ENCODE measurements at regions not wholly inside any gene's neighbourhood (a gene's known extent, or its start where the extent isn't known, plus 50 kb on each side); places are given as distances from the start of the nearest gene placed in this dataset.

GRCh38 chr14:30211326-30211725 is 283.7 kb upstream of the PRKD1 start:
- Histone ChIP-seq H3K27ac (ENCODE audit: low read length) (no peak overlapping the region), H3K9me3 (replicated peaks; ENCODE audit: control insufficient read depth, low read depth, low read length) (no peaks in the 10 kb centered on the region), H3K27me3 (ENCODE audit: control insufficient read depth, insufficient read depth, low read length) (no peaks in the 10 kb centered on the region), H3K4me3 (ENCODE audit: low read length) (no peak overlapping the region), H3K4me1 (ENCODE audit: control insufficient read depth, insufficient read depth, low read length) (no peaks in the 10 kb centered on the region), H3K36me3 (ENCODE audit: control insufficient read depth, insufficient read depth, low read length) (no peaks in the 10 kb centered on the region)
- no peak for DNase-seq

DNA sequence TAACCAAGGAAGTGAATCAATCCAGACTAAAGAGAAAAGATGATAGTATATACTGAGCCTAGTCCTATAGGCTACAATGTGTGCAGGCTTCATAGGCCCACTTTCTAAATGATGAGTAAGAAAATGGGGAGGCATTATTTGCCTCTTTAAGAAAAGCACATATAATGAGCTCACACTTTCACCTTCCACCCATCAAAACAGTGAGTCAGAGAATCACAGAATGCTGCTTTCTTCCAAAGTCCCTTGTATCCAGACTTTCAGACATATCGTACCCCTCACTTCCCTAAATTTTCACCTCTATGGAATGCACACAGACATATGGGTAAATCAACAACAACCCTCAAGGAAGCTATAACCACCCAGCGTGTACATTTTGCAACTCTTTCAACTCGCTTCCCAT is 286.4 kb upstream of the PRKD1 start:
- Histone ChIP-seq H3K4me3 (ENCODE audit: low read length) (no peak overlapping the region), H3K9me3 (replicated peaks; ENCODE audit: control insufficient read depth, low read depth, low read length) (no peaks in the 10 kb centered on the region), H3K36me3 (ENCODE audit: control insufficient read depth, insufficient read depth, low read length) (no peaks in the 10 kb centered on the region), H3K4me1 (ENCODE audit: control insufficient read depth, insufficient read depth, low read length) (no peaks in the 10 kb centered on the region), H3K27ac (ENCODE audit: low read length) (no peak overlapping the region), H3K27me3 (ENCODE audit: control insufficient read depth, insufficient read depth, low read length) (no peaks in the 10 kb centered on the region)
- DNase-seq: no peak
- WGBS (ENCODE audit: insufficient coverage): 82% methylated on average over 1 of the region's 3 CpGs

DNA sequence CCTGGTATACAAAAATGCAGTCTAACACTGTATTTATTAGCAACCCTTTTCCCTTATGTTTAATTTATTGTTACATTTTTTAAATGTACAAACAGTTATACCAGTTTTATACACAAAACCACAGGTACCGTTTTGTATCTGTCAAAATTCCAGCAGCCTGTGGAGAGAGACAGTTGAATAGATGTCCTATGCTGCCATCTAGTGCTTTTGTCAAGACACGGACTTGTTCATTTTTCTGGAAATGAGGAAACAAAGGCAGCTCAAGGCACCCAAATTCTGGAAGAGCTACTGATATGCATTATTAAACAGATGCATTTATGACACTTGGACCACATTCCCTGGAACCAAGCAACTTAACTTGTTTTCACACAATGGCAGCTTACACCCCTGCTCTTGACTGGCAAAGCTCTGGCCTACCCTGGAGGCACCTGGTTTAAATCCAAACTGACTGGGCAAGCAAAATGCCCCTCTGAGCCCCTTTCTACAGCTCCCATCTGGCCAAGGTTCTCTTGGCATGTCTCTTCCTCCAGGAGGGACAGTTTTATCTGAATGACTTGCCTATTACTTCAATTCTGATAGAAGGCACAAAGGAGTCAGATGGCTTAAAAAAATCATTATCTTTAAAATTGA is 286.9 kb upstream of the PRKD1 start:
- H3K27me3 ChIP-seq (ENCODE audit: control insufficient read depth, insufficient read depth, low read length): no peaks in the 10 kb centered on the region
- H3K4me3 ChIP-seq (ENCODE audit: low read length): no peak overlapping the region
- H3K27ac ChIP-seq (ENCODE audit: low read length): no peak overlapping the region
- no peaks in the 10 kb centered on the region for H3K9me3 ChIP-seq (replicated peaks; ENCODE audit: control insufficient read depth, low read depth, low read length)
- H3K36me3 ChIP-seq (ENCODE audit: control insufficient read depth, insufficient read depth, low read length): no peaks in the 10 kb centered on the region
- peak; percentile 78 for DNase-seq
- WGBS (ENCODE audit: insufficient coverage): 0% methylated on average over 1 of the region's 2 CpGs
- no peaks in the 10 kb centered on the region for H3K4me1 ChIP-seq (ENCODE audit: control insufficient read depth, insufficient read depth, low read length)

DNA sequence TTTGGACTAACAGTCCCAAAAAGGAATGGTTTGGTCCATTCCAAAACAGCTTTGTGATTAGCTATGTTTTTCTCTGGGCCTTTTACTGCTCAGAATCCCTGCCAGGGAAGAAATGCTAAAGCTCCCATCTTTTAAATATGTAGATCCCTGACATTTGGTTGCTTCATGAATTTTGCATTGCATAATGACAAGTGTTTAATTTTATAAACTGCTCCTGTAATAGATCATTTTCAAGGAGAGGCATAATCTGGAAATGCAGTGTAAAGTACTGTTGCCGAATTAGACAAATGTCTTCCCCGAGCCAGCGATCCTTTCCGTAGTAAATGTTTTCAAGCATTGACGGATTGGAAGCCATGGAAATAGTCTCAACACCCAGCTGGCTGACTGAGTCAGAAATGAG is 291.3 kb upstream of the PRKD1 start:
- DNase-seq: no peak
- Histone ChIP-seq H3K36me3 (ENCODE audit: control insufficient read depth, insufficient read depth, low read length) (no peaks in the 10 kb centered on the region), H3K4me1 (ENCODE audit: control insufficient read depth, insufficient read depth, low read length) (peaks cover 6% of the 10 kb centered on the region), H3K27ac (ENCODE audit: low read length) (no peak overlapping the region), H3K9me3 (replicated peaks; ENCODE audit: control insufficient read depth, low read depth, low read length) (no peaks in the 10 kb centered on the region), H3K27me3 (ENCODE audit: control insufficient read depth, insufficient read depth, low read length) (no peaks in the 10 kb centered on the region), H3K4me3 (ENCODE audit: low read length) (no peak overlapping the region)
- WGBS (ENCODE audit: insufficient coverage): 82% methylated on average over 2 of the region's 5 CpGs

DNA sequence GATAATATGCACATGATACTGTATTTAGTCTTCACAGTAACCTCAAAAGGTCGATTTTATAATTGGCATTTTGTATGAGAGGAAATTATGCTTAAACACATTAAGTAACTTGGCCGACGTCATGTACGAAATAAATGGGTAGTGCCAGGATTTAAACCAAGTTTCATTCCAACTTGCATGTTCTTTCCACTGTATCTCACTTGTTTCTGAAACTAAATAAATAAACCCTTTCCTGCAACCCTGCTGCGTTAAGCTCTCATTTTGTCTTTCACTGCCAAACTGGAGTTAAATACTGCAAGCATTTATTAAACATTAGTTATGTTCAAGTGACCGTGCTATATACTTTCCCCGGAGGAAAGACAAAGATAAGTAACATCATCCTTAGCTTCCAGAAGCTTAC is 293.9 kb upstream of the PRKD1 start:
- H3K9me3 ChIP-seq (replicated peaks; ENCODE audit: control insufficient read depth, low read depth, low read length): no peaks in the 10 kb centered on the region
- H3K27me3 ChIP-seq (ENCODE audit: control insufficient read depth, insufficient read depth, low read length): no peaks in the 10 kb centered on the region
- no peak overlapping the region for H3K27ac ChIP-seq (ENCODE audit: low read length)
- H3K36me3 ChIP-seq (ENCODE audit: control insufficient read depth, insufficient read depth, low read length): no peaks in the 10 kb centered on the region
- no peak overlapping the region for H3K4me3 ChIP-seq (ENCODE audit: low read length)
- H3K4me1 ChIP-seq (ENCODE audit: control insufficient read depth, insufficient read depth, low read length): peaks cover 6% of the 10 kb centered on the region
- DNase-seq: peak; percentile 16
- no CpG with 5 or more reads among the region's 7 CpGs for WGBS (ENCODE audit: insufficient coverage)

DNA sequence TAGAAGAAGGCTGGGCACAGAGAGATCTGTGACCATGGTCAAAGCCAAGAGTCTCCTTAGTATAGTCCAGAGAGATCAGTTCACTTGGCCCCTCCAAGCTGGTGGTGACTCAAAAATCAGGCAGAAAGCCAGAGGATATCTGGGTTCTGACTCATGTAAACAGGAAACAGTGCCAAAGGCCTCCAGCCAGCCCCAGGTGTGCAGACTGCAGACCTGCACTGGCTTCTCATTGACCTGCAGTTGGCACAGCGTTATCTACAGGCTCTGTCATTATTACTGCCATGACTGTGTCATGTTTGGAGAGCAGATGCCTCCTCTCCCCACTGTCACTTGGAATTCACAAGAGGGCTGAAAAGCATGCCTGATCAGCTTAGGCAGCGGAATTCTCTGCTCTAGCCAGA is 295.7 kb upstream of the PRKD1 start:
- 70% methylated on average over 2 of the region's 2 CpGs for WGBS (ENCODE audit: insufficient coverage)
- Histone ChIP-seq H3K36me3 (ENCODE audit: control insufficient read depth, insufficient read depth, low read length) (no peaks in the 10 kb centered on the region), H3K27ac (ENCODE audit: low read length) (no peak overlapping the region), H3K4me1 (ENCODE audit: control insufficient read depth, insufficient read depth, low read length) (peaks cover 6% of the 10 kb centered on the region), H3K27me3 (ENCODE audit: control insufficient read depth, insufficient read depth, low read length) (no peaks in the 10 kb centered on the region), H3K9me3 (replicated peaks; ENCODE audit: control insufficient read depth, low read depth, low read length) (no peaks in the 10 kb centered on the region), H3K4me3 (ENCODE audit: low read length) (no peak overlapping the region)
- peak; percentile 61 for DNase-seq

- no CpG with 5 or more reads among the region's 3 CpGs for WGBS (ENCODE audit: insufficient coverage)
- Histone ChIP-seq H3K27ac (ENCODE audit: low read length) (no peak overlapping the region), H3K4me3 (ENCODE audit: low read length) (no peak overlapping the region), H3K27me3 (ENCODE audit: control insufficient read depth, insufficient read depth, low read length) (no peaks in the 10 kb centered on the region), H3K4me1 (ENCODE audit: control insufficient read depth, insufficient read depth, low read length) (peaks cover 6% of the 10 kb centered on the region), H3K9me3 (replicated peaks; ENCODE audit: control insufficient read depth, low read depth, low read length) (no peaks in the 10 kb centered on the region), H3K36me3 (ENCODE audit: control insufficient read depth, insufficient read depth, low read length) (no peaks in the 10 kb centered on the region)
- peak; percentile 13 for DNase-seq
Measured at GRCh38 chr14:30223966-30224365, 296.3 kb upstream of the PRKD1 start.

DNA sequence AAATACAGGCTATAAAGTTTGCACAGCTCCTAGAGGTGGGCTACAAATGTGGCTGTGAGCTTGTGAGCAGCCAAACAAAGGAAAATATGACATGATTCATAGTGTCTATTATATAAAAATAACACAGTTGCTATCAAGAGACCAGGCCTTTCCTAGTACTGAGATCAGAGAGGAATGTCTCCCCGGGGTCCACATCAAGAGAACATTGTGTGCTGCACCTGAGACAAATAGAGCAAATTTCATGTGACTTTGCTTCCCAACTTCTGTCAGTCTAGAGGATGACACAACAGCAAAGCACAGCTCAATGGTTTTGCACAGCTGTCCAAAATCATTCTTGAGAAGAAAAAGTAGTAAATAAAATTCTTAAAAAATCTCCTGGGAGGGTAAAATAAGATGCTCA is 297.5 kb upstream of the PRKD1 start:
- Histone ChIP-seq H3K4me1 (ENCODE audit: control insufficient read depth, insufficient read depth, low read length) (peaks cover 6% of the 10 kb centered on the region), H3K4me3 (ENCODE audit: low read length) (no peak overlapping the region), H3K27ac (ENCODE audit: low read length) (no peak overlapping the region), H3K27me3 (ENCODE audit: control insufficient read depth, insufficient read depth, low read length) (no peaks in the 10 kb centered on the region), H3K36me3 (ENCODE audit: control insufficient read depth, insufficient read depth, low read length) (no peaks in the 10 kb centered on the region), H3K9me3 (replicated peaks; ENCODE audit: control insufficient read depth, low read depth, low read length) (no peaks in the 10 kb centered on the region)
- WGBS (ENCODE audit: insufficient coverage): 50% methylated on average over 1 of the region's 1 CpG
- peak; percentile 66 for DNase-seq

DNA sequence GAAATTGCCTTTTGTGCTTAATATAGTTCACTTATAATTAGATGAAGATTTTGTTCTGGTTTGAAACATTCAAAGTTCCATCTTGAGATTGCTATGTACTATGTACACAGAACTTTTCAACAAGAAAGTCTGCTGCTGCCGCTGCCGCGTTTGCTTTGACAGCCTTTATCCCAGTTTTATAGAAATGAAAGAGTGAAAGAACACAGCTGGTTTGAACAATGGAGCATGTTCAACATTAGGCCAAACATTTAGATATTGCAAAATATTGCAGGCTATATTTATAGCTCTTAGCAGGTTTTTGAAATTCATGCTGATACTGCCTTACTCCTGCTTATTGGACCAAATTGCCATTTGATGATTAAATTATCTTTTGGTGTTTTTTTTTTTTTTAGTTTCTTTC is 299.8 kb upstream of the PRKD1 start:
- DNase-seq: peak; percentile 83
- H3K27me3 ChIP-seq (ENCODE audit: control insufficient read depth, insufficient read depth, low read length): no peaks in the 10 kb centered on the region
- H3K4me1 ChIP-seq (ENCODE audit: control insufficient read depth, insufficient read depth, low read length): peaks cover 6% of the 10 kb centered on the region
- H3K4me3 ChIP-seq (ENCODE audit: low read length): no peak overlapping the region
- H3K9me3 ChIP-seq (replicated peaks; ENCODE audit: control insufficient read depth, low read depth, low read length): no peaks in the 10 kb centered on the region
- H3K36me3 ChIP-seq (ENCODE audit: control insufficient read depth, insufficient read depth, low read length): no peaks in the 10 kb centered on the region
- no CpG with 5 or more reads among the region's 3 CpGs for WGBS (ENCODE audit: insufficient coverage)
- H3K27ac ChIP-seq (ENCODE audit: low read length): peak overlapping the region; percentile 56

- peak; percentile 82 for DNase-seq
- H3K36me3 ChIP-seq (ENCODE audit: control insufficient read depth, insufficient read depth, low read length): no peaks in the 10 kb centered on the region
- no peaks in the 10 kb centered on the region for H3K27me3 ChIP-seq (ENCODE audit: control insufficient read depth, insufficient read depth, low read length)
- peaks cover 5% of the 10 kb centered on the region for H3K4me1 ChIP-seq (ENCODE audit: control insufficient read depth, insufficient read depth, low read length)
- no peaks in the 10 kb centered on the region for H3K9me3 ChIP-seq (replicated peaks; ENCODE audit: control insufficient read depth, low read depth, low read length)
- WGBS (ENCODE audit: insufficient coverage): 15% methylated on average over 1 of the region's 2 CpGs
- no peak overlapping the region for H3K4me3 ChIP-seq (ENCODE audit: low read length)
- peak overlapping the region; percentile 56 for H3K27ac ChIP-seq (ENCODE audit: low read length)
Measured at GRCh38 chr14:30227876-30228275, 300.2 kb upstream of the PRKD1 start.

- H3K9me3 ChIP-seq (replicated peaks; ENCODE audit: control insufficient read depth, low read depth, low read length): no peaks in the 10 kb centered on the region
- DNase-seq: no peak
Measured at GRCh38 chr14:30230719-30231118, 303.1 kb upstream of the PRKD1 start.

More at GRCh38 chr14:30230719-30231118, 303.1 kb upstream of the PRKD1 start:
- Histone ChIP-seq H3K27me3 (ENCODE audit: control insufficient read depth, insufficient read depth, low read length) (no peaks in the 10 kb centered on the region), H3K36me3 (ENCODE audit: control insufficient read depth, insufficient read depth, low read length) (no peaks in the 10 kb centered on the region), H3K27ac (ENCODE audit: low read length) (no peak overlapping the region), H3K4me3 (ENCODE audit: low read length) (no peak overlapping the region), H3K4me1 (ENCODE audit: control insufficient read depth, insufficient read depth, low read length) (no peaks in the 10 kb centered on the region)
- WGBS (ENCODE audit: insufficient coverage): no CpG with 5 or more reads among the region's 3 CpGs

Measured in muscle of leg (tissue), 3 donors.